GM12873 (cell line): ENCODE measurements at regions not wholly inside any gene's neighbourhood (a gene's known extent, or its start where the extent isn't known, plus 50 kb on each side); places are given as distances from the start of the nearest gene placed in this dataset.

ENCODE experiments used
- TF ChIP-seq, protein P1 (sequence below): IDR thresholded peaks from 2 replicates; pipeline ENCODE4 v1.5.1; 2012; ENCODE audit warnings: low read depth, mild to moderate bottlenecking, moderate library complexity, low read length, control low read depth; ENCODE audit not compliant: insufficient read depth; ENCODE audit errors: missing control alignments

DNA sequence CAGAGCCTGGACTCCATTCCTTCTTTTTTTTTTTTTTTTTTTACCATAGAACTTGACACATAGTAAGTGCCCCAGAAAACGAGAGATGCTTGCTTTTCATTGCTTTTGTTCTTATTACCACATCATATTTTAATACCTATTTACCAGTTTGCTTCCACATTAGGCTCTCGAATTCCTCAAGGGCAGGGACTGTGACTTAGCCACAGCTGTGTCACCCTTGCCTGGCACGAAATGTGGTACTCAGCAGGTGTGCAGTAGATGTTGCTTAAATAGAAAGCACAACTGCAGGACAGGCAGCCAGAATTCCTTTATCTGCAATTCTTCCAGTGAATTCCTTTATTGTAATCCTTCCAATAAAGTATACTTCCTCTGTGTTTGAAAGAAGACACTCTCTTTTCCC, 393.0 kb downstream of the HAPSTR1 start:
- TF ChIP-seq, protein P1, sequence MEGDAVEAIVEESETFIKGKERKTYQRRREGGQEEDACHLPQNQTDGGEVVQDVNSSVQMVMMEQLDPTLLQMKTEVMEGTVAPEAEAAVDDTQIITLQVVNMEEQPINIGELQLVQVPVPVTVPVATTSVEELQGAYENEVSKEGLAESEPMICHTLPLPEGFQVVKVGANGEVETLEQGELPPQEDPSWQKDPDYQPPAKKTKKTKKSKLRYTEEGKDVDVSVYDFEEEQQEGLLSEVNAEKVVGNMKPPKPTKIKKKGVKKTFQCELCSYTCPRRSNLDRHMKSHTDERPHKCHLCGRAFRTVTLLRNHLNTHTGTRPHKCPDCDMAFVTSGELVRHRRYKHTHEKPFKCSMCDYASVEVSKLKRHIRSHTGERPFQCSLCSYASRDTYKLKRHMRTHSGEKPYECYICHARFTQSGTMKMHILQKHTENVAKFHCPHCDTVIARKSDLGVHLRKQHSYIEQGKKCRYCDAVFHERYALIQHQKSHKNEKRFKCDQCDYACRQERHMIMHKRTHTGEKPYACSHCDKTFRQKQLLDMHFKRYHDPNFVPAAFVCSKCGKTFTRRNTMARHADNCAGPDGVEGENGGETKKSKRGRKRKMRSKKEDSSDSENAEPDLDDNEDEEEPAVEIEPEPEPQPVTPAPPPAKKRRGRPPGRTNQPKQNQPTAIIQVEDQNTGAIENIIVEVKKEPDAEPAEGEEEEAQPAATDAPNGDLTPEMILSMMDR, result no peak

DNA sequence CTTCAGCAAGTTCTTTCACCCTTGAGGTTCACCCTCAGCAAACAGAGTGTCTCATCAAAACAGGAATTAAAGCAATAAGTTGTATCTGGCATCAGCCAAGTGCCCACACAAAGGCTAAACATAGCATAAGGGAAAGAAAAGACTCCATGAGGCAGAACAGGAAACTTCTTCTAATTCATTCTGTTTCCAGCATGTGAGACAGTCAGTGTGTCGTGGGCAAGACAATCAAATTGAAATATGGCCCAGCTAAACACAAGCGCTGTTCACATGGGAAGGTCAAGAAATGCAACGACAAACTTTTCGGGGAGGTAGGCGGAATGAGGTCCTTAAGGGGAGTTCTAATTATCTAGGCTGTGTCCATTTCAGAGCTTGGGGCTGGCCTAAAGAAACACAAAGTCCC, 393.4 kb downstream of the HAPSTR1 start:
- TF ChIP-seq, protein P1, result no peak

DNA sequence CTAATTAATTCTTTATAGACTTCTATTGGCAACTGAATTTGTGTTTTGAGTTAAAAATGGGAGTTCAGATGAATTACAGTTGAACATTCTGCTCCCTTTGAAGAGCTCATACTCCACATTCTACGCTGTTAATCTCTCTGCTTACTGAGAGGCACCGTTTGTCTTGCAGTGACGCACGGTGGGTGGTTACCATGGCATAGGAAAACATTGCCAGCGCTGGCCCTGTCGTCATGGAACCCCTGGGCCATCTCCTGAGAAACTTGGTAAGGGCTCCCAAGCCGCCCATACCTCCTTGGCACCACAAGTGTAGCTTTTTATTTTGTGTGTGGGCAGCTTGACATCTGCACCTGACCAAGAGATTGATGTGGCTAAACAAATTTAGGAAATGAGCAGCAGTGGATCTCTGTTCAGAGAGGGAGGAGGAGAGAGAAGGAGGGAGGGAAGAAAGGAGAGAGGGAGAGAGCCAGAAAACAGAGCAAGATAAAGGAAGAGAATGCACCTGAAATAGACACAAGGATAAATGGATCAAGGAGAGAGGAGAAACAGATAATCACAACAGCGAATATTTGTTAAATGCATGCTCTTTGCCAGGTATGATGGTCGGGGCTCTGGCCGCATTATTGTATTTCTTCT, 398.5 kb downstream of the HAPSTR1 start:
- TF ChIP-seq, protein P1, result no peak

DNA sequence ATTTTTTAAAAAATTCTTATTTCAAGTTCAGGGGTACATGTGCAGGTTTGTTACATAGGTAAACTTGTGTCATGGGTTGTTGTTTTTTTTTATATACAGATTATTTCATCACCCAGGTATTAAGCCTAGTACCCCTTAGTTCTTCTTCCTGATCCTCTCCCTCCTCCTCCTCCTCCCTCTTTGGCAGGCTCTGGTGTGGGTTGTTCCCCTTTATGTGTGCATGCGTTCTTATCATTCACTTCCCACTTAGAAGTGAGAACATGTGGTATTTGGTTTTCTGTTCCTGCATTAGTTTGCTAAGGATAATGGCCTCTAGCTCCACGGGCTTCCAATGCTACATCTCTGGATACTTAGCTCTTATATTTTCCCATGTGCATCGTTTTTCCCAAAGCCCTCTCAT, 404.4 kb downstream of the HAPSTR1 start:
- TF ChIP-seq, protein P1, result no peak

DNA sequence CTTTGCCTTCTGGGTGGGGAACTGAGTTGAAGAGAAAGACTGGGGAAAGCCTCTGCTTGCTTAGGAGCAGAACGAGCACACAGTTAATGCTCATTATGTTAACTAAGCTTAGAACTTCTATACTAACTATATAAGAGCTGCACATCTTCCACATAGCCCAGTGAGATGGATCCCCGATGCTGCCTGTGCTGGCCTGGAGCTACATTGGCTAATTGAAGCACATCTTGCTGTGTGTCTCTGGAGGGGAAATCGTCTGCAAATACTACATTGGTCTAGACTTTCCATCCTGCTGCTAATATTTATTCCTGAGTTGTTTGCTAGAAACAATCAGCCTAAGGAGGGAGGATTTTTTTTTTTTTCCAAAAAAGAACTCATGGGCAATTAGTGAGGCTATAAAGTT, 406.3 kb downstream of the HAPSTR1 start:
- TF ChIP-seq, protein P1, result no peak

DNA sequence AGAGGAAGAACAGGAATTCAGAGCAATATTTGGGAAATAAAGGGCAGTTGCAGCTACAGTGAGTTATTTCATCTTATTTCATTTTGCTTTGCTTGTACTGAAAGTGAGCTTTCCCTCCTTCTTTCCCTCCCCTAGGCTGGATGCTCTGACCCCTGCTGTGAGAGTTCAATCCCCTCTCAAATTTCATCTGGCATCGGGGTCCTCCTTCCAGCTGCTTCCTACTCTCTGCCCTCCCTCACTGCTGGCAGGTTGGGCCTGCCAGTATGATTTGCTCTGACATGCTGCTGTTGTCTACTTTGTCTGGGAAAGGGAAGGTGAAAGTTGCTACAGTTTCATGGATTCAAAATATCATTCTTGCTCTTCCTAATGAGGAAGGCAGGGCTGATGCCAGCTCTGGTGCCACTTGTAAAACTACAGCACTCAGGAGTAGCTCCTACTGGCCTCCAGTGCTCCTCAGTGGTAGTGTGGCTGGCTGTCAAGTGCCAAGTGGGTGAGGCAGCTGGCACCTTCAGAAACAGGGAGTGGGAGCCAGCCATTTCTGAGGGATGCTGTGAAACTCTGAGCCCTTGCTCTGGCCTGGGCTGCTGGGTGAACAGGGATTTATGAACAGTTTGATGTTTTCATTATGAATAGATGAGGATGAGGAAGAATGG, 408.6 kb downstream of the HAPSTR1 start:
- TF ChIP-seq, protein P1, result no peak

DNA sequence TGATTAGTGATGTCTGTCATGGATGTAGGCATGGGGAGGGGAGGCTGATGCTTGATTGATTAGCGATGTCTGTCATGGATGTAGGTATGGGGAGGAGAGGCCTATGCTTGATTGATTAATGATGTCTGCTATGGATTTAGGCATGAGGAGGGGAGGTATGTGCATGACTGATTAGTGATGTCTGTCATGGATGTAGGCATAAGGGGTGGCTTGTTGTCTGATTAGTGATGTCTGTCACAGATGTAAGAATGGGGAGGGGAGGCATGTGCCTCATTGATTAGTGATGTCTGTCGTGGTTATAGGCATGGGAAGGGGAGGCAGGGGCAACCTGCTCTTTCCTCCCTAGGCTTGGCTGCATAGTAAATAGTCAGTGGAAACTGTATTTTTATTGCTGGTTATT, 409.4 kb downstream of the HAPSTR1 start:
- TF ChIP-seq, protein P1, result no peak
